ENCODE measurements at regions not wholly inside any gene's neighbourhood (a gene's known extent, or its start where the extent isn't known, plus 50 kb on each side); places are given as distances from the start of the nearest gene placed in this dataset.

DNA sequence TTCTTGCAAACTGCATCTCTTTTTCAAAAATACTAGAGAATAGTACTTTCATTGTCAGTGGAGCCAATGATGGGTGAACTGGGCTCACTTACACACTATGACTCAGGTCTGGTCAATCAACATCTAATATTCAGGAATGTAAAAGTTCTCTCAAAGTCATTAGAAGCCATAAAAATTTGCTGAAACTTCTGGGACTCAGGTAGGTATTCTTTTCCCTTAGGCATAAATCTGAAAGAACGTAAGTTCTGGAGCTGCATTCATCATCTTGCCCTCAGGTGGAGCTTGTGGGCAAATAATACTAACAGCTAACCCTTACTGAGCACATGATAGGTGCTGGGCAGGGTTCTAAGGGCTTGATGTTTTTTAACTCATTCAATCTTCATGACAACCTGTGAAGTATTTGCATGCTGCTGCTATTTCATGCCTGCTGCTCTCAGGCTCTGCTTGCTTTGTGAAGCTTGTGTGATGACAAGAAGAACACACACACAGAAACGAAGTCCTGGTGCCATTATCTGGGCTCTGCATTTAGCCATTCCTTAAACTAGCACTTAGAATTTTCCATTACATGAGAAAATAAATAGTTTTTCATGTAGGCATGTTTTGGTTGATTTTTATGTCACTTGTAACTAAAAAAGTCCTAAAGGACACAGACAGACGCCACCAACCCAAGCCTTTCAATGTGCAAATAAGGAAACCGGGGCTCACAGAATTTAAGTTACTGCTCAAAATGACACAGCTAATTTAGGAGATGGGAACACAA, 394.2 kb upstream of the LYPLAL1 start:
- Histone ChIP-seq H3K36me3 (ENCODE audit: control insufficient read depth, insufficient read depth, low read length) (no peaks in the 10 kb centered on the region), H3K27me3 (ENCODE audit: control insufficient read depth in 2 of 2, insufficient read depth in 2 of 2, low read length in 2 of 2) (no peaks in the 10 kb centered on the region), H3K9ac (ENCODE audit: insufficient read depth in 1 of 2, low read depth in 2 of 2, low read length in 2 of 2) (no peak overlapping the region), H3K4me2 (ENCODE audit: insufficient read depth, low read length) (no peak overlapping the region), H3K27ac (ENCODE audit: extremely low read depth, low read depth, low read length) (no peak overlapping the region), H3K4me3 (no peak overlapping the region), H3K9me3 (replicated peaks; ENCODE audit: control insufficient read depth, insufficient read depth, low read depth, low read length) (no peaks in the 10 kb centered on the region; the same call in 1 of the 2 replicates), H3K79me2 (ENCODE audit: control insufficient read depth, insufficient read depth, low read length) (no peaks in the 10 kb centered on the region), H3K9me1 (ENCODE audit: control insufficient read depth, insufficient read depth, low read length) (no peaks in the 10 kb centered on the region), H4K20me1 (replicated peaks; ENCODE audit: control insufficient read depth, insufficient read depth, low read length) (no peaks in the 10 kb centered on the region), H2AFZ (ENCODE audit: low read depth, low read length) (no peak overlapping the region), H3K4me1 (replicated peaks in 1 of 2; ENCODE audit: control insufficient read depth in 2 of 2, insufficient read depth in 2 of 2, low read length in 2 of 2) (no peaks in the 10 kb centered on the region)
- TF ChIP-seq, protein P1, sequence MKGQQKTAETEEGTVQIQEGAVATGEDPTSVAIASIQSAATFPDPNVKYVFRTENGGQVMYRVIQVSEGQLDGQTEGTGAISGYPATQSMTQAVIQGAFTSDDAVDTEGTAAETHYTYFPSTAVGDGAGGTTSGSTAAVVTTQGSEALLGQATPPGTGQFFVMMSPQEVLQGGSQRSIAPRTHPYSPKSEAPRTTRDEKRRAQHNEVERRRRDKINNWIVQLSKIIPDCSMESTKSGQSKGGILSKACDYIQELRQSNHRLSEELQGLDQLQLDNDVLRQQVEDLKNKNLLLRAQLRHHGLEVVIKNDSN (CRISPR knock-in tag; IDR thresholded peaks at IDR 0.05), result no peak
- TF ChIP-seq CREBBP (IDR thresholded peaks at IDR 0.05; ENCODE audit: low read depth, low read length) (no peak), NR2C1 (IDR thresholded peaks at IDR 0.05) (no peak), NR2C1 (tag; IDR thresholded peaks at IDR 0.05) (no peak), POLR2B (IDR thresholded peaks at IDR 0.05; ENCODE audit: low read depth, partially characterized antibody) (no peak), HDAC2 (IDR thresholded peaks at IDR 0.05) (no peak), TBL1XR1 (IDR thresholded peaks at IDR 0.05; ENCODE audit: low read length in 2 of 2) (no peak), MAFG (tag; conservative IDR thresholded peaks at IDR 0.05) (no peak), TOE1 (IDR thresholded peaks at IDR 0.05; ENCODE audit: borderline replicate concordance) (no peak), TOE1 (CRISPR knock-in tag; IDR thresholded peaks at IDR 0.05; ENCODE audit: borderline replicate concordance, low read depth) (no peak), ZNF668 (CRISPR knock-in tag; IDR thresholded peaks at IDR 0.05) (no peak), L3MBTL2 (IDR thresholded peaks at IDR 0.05) (no peak), GATAD2B (IDR thresholded peaks at IDR 0.05; ENCODE audit: borderline replicate concordance) (no peak)
- TF ChIP-seq, protein P2, sequence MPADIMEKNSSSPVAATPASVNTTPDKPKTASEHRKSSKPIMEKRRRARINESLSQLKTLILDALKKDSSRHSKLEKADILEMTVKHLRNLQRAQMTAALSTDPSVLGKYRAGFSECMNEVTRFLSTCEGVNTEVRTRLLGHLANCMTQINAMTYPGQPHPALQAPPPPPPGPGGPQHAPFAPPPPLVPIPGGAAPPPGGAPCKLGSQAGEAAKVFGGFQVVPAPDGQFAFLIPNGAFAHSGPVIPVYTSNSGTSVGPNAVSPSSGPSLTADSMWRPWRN (IDR thresholded peaks at IDR 0.05; ENCODE audit: low read depth), result no peak
- TF ChIP-seq, protein P3, sequence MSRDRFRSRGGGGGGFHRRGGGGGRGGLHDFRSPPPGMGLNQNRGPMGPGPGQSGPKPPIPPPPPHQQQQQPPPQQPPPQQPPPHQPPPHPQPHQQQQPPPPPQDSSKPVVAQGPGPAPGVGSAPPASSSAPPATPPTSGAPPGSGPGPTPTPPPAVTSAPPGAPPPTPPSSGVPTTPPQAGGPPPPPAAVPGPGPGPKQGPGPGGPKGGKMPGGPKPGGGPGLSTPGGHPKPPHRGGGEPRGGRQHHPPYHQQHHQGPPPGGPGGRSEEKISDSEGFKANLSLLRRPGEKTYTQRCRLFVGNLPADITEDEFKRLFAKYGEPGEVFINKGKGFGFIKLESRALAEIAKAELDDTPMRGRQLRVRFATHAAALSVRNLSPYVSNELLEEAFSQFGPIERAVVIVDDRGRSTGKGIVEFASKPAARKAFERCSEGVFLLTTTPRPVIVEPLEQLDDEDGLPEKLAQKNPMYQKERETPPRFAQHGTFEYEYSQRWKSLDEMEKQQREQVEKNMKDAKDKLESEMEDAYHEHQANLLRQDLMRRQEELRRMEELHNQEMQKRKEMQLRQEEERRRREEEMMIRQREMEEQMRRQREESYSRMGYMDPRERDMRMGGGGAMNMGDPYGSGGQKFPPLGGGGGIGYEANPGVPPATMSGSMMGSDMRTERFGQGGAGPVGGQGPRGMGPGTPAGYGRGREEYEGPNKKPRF (IDR thresholded peaks at IDR 0.05; ENCODE audit: low read depth, low read length), result no peak
- TF ChIP-seq, protein P4, sequence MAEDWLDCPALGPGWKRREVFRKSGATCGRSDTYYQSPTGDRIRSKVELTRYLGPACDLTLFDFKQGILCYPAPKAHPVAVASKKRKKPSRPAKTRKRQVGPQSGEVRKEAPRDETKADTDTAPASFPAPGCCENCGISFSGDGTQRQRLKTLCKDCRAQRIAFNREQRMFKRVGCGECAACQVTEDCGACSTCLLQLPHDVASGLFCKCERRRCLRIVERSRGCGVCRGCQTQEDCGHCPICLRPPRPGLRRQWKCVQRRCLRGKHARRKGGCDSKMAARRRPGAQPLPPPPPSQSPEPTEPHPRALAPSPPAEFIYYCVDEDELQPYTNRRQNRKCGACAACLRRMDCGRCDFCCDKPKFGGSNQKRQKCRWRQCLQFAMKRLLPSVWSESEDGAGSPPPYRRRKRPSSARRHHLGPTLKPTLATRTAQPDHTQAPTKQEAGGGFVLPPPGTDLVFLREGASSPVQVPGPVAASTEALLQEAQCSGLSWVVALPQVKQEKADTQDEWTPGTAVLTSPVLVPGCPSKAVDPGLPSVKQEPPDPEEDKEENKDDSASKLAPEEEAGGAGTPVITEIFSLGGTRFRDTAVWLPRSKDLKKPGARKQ (CRISPR knock-in tag; IDR thresholded peaks at IDR 0.05), result no peak
- TF ChIP-seq, protein P5, sequence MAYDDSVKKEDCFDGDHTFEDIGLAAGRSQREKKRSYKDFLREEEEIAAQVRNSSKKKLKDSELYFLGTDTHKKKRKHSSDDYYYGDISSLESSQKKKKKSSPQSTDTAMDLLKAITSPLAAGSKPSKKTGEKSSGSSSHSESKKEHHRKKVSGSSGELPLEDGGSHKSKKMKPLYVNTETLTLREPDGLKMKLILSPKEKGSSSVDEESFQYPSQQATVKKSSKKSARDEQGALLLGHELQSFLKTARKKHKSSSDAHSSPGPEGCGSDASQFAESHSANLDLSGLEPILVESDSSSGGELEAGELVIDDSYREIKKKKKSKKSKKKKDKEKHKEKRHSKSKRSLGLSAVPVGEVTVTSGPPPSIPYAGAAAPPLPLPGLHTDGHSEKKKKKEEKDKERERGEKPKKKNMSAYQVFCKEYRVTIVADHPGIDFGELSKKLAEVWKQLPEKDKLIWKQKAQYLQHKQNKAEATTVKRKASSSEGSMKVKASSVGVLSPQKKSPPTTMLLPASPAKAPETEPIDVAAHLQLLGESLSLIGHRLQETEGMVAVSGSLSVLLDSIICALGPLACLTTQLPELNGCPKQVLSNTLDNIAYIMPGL (CRISPR knock-in tag; IDR thresholded peaks at IDR 0.05), result no peak
- FAIRE-seq (no peak), DNase-seq (ENCODE audit: extremely low read depth in 1 of 4, low spot score in 3 of 4) (no peak), ATAC-seq (no peak)
- in situ Hi-C loops (cut with MboI) (no loop called here), intact Hi-C loops (cut with micrococcal nuclease) (no loop called here)
- ChIA-PET POLR2A (no interaction called here), CTCF (ENCODE audit: low intra/inter-chr PET ratio) (no interaction called here)
- 0% methylated on average over 4 of the region's 4 CpGs for WGBS (ENCODE audit: insufficient coverage, low coverage, missing lambda C conversion rate)
- no TSS peak for BruUV-seq (replicated peaks)
